H4 (cell line): ENCODE measurements at regions not wholly inside any gene's neighbourhood (a gene's known extent, or its start where the extent isn't known, plus 50 kb on each side); places are given as distances from the start of the nearest gene placed in this dataset.
A peak's percentile ranks its signal among the peaks of the same experiment; 100 is the strongest.

Source experiments
- DNase-seq: peaks from one replicate; pipeline ENCODE4 v3.0.0-alpha.2; 2015; ENCODE audit warnings: low spot score

- no peak for DNase-seq
These were observed 196.8 kb upstream of the LEF1 start for GRCh38 chr4:108365551-108365950.

DNA sequence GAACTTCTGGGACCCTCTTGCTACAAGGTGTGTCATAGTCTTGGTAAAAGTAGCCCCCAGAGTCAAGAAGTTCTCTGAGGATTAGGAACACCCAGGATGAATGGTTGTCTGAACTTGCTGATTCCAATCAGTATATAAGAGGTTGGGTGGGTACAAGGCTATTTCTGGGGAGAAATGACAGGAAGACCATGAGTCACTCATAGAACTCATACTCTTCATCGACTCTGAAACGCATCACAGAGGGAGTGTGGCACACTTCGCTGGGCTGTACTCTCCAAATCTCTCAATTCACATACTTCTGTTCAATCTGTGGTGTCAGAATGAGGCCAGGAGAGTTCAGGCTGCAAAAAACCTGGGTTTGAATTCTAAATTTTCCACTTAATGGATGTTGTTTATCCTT, 193.2 kb upstream of the LEF1 start:
- DNase-seq: no peak

GRCh38 chr4:108361446-108361820, 192.7 kb upstream of the LEF1 start:
- no peak for DNase-seq

DNA sequence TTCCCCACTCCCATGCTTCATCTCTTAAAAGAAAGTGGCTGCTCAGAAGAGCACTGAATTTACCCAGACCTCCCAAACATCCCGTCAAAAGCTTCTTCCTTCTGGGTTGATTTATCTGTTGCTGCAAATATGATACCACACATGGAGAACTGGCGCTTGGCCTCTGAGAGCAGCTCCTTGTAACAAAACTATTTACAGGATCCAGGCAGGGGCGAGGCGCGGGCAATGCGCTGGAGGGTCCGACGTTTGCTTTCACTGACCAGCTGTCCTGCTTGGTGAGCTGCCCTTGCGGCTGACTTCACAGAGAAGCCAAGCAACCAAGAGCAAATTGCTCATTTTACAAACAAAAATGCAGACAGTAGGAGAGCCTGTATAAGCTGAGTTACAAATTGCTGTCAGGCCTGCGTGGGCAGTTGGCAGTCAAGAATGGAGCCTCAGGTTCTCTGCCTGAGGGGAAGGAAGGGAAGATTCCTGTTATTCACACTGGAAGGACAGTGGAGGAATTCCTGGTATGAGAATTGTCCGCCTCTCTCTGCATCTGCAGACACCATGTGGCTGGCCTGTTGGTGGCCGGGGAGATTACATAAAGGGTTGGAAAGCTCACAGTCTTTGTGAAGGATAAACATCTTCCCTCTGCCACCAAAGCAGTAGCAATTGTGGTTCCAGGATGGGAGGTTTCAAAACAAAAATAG, 192.2 kb upstream of the LEF1 start:
- DNase-seq: peak; percentile 79

- DNase-seq: no peak
These were observed 191.4 kb upstream of the LEF1 start for GRCh38 chr4:108359986-108360681.

DNA sequence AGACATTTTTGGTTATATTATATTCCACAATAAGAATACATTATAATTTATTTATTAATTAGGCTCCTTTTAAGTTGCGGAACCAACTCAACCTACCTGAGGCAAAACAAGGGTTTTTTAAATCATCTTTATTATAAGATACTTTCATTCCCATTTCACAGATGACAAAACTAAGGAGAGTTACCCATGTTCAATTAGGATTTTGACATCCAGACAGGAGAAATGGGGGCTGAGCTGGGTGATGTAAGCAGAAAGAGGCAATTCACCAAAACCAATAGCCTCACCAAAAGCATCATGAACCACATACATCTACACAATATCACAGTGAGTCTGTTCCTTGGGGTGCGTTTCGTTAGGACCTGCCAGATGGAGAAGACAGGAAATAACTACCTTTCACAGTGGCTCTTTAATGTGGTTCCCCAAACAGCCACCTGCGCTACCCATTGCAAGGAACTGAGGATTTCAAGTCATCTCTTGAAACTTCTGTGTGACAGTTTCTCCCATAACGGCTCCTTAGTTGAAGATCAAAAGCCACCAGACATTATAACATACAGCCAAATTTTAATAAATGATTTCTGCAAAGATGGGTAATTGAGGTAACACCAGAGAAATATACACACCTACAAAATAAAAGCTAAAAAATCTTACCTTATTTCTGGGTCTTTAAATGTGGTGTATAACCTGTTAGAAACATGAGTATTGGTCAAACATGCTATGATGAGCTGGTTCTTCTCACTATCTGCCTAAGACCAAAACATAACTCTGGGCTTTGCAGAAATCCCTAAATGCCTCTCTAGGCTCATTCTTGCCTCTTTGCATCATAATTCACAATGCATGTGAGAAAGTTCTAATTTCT, 190.6 kb upstream of the LEF1 start:
- DNase-seq: no peak

DNA sequence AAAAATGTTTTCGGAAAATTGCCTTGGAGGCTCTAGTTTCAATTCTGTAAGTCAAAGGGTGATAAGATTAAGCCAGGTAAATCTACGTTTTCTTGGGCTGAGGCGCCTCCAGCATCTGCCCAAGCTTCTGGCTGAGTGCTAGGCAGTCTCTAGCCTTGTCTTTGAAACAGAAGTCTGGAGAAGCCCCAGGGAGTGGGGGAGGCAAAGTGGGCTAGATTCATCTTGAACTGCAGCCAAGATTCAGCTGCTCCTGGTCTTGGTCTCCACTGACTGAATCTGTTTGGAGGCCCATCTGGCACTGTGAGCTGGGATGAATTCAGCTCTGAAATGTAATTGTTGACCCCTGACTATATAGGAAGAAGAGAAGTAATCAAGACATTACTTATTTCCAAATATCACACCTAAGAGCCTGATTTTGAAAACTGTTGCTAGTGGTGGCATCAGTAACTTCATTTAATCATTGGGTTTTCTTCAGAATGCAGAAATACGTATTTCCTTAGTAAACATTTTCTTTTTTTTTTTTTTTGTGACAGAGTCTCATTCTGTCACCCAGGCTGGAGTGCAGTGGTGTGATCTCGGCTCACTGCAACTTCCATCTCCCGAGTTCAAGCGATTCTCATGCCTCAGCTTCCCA, 187.3 kb upstream of the LEF1 start:
- no peak for DNase-seq

GRCh38 chr4:108355186-108355901, 186.6 kb upstream of the LEF1 start:
- no peak for DNase-seq

- no peak for DNase-seq
These were observed 184.1 kb upstream of the LEF1 start for GRCh38 chr4:108352664-108353308.

DNA sequence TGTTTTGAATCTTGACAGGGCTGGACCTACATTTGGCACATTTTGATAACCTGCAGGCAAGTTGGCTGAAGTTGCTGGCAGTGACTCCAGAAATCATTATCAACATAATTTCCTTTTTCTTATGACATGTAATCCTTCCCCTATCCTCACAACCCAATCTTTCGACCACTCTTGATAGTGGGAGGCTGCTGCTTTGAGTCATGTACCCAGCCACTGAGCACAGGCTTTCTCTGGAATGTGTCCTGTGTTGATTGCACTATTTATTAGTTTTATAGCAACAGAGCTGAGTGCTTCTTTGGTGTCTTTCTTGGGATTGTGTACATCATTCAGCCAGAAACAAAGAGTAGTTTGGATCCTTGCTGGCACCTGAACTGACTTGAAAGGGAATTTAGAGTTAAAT, 183.1 kb upstream of the LEF1 start:
- DNase-seq: no peak

DNA sequence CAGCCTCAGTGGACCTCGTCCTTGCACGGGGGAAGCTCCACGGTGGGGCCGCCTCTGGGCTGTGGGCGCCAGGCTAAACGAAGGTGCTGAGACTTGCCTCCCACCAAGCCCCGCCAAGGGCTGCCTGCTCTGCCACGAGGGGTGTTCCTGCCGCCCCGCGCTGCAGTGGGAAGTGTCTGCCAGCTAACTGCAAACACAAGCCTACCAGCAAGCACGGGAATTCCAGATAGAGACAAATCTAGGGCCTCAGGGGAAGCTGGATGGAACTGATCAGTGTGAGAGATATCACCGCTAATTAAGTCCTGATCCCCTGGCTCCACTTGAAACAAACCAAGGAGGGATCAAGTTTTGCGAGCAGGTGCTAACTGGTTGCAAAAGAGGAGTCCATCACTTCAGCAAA, 181.6 kb upstream of the LEF1 start:
- no peak for DNase-seq

GRCh38 chr4:108346818-108347210, 178.1 kb upstream of the LEF1 start:
- no peak for DNase-seq

DNA sequence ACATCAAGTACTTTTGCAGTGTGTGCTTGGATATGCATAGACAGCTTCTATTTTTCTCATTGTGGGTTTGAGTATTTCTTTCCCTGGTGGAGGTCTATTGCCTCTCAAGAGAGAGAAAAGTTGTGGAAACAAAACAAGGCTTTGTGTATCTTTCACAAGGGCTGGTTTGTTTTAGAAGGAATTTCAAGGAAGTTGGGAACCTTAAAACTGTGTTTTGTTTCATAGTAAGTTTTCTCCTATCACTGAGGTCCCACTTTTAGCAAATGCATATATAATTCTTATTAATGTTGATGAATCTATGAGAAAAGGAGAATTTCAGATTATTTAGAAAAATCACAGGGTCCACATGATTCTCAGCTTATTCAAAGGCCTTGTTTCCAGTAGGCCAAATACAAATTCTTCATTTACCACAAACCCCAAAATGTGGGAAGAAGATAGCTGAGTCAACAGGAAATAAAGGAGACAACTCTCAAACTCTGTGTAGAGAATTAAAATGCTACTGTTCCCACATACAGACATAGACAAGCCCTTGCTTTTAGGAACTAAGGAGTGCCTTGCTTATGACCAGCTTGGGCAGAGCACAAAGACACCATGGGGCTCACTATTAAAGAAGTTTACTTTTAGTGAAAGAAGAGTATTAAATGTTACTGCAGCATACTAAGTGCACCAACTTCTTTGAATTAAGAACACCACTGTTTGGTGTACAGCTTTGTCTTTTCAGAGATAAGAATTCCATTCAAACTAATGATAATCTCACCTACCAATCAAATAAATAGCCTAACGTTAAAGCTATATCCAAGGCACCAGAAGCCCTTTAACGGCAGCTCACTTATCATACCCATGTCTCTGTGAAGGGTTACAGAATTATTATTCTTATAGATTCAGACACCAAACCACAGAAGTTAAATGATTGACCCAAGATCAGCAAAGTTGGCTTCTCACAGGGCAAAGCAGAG, 177.4 kb upstream of the LEF1 start:
- DNase-seq: peak; percentile 54

DNA sequence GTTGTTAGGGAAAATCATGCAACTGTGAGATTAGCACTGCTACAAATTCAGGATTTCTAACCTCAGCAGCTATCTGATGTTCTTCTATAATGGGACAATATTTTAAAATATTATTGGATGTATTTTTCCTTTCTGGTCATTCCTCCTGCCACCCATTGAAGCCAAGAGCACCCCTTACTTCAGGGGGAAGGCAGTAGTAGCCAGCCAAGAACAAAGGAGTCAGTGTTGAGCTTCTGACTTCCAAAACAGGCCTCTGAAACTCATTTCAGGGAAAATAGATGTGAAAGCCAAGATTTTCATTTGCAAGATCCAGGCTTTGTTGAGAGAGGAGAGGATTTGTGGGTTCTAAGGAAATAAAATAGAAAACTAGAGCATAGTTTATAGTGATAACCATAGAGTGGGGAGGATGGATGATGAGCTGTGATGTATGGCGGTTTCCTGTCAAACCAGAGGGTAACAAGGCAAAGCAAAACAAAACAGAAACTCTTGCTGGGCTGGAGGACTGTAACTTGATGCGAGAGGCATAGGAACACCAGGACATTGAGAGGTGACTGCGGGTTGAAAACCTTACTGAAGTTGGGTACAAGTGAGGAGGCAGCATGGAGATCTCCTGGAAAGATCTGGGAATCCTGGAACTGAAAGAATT, 173.7 kb upstream of the LEF1 start:
- no peak for DNase-seq

- peak; percentile 20 for DNase-seq
These were observed 169.2 kb upstream of the LEF1 start for GRCh38 chr4:108337923-108338322.

GRCh38 chr4:108336076-108336475, 167.3 kb upstream of the LEF1 start:
- DNase-seq: peak; percentile 15

- DNase-seq: no peak
These were observed 166.3 kb upstream of the LEF1 start for GRCh38 chr4:108335081-108335480.

DNA sequence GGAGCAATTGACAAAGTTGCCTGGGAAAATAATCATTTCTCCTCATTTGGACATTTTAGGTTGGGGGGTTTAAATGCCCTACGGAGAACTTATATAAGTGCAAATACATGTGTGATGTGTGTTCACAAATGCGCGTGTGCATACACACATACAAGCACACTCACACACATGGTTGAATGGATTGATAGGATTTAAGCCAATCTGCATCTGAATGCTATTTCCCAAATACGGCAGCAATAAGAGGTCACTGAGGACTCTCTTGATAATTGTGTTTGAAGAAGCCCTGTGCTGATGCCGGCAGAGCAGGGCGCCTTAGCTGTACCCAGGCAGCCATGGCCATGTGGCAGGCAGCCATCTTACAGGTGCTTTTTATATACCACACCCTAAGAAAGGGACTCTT, 165.3 kb upstream of the LEF1 start:
- DNase-seq: no peak

DNA sequence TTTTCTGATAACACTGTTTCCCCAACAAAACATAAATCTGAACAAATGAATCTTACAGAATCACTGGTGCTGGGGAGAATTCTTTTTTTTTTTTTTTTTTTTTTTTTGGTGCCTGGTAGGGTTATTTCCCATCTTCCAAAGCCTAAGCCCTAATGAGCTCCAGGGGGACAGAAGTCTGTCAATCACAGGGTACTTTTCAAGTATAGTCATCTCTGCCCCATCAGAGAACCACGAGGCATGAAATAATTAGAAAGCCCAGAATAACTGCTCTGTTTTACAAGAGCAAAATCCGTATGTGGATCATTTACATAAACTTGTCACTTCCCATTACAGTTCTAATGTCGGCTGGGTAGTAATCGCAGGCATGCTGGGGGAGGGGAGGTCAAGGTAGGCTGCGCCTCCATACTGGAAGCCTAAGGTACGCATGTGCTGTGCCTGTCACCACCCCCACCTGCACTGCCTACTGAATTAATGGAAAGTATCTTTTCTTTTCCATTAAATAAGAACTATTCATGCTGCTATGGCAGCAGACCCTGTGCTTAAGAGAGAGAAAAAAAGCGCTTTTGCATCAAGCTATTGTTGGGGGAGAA, 164.7 kb upstream of the LEF1 start:
- DNase-seq: no peak
